Neutrophil (primary cell): ENCODE measurements at regions not wholly inside any gene's neighbourhood (a gene's known extent, or its start where the extent isn't known, plus 50 kb on each side); places are given as distances from the start of the nearest gene placed in this dataset.

Experiments used
- H3K27ac ChIP-seq: fragments of 200-600 bp; sonication (generic); 2 replicates; pipeline ENCODE4 v1.5.1; 2016; ENCODE audit warnings: mild to moderate bottlenecking, moderate library complexity
- H3K27me3 ChIP-seq: fragments of 200-600 bp; sonication (generic); 2 replicates; pipeline ENCODE4 v1.6.0; 2016; ENCODE audit warnings: mild to moderate bottlenecking
- H3K36me3 ChIP-seq: fragments of 200-600 bp; sonication (generic); 2 replicates; pipeline ENCODE4 v1.5.1; 2017
- H3K4me1 ChIP-seq, 2 experiments: fragments of 200-600 bp in 1 of 2; sonication (generic) in 1 of 2; 1 replicate in 1 of 2; 2 replicates in 1 of 2; pipeline versions ENCODE4 v1.5.1 to v1.6.1; 2013 to 2016; ENCODE audit warnings: low read depth in 1 of 2, low read length in 1 of 2, mild to moderate bottlenecking in 1 of 2, moderate library complexity in 1 of 2; ENCODE audit not compliant: control insufficient read depth in 1 of 2, insufficient read depth in 1 of 2
- H3K4me3 ChIP-seq, 2 experiments: fragments of 200-600 bp in 1 of 2; sonication (generic) in 1 of 2; 1 replicate in 1 of 2; 2 replicates in 1 of 2; pipeline ENCODE4 v1.5.1; 2013 to 2016; ENCODE audit warnings: low read depth in 1 of 2, low read length in 1 of 2, mild to moderate bottlenecking in 1 of 2, moderate library complexity in 1 of 2
- H3K9me3 ChIP-seq: fragments of 200-600 bp; sonication (generic); 2 replicates; pipeline ENCODE4 v1.5.1; 2016
- TF ChIP-seq, protein P1 (sequence below): fragments of 200-600 bp; sonication (generic); IDR thresholded peaks from 2 replicates; pipeline ENCODE4 v1.5.1; 2016; ENCODE audit warnings: antibody characterized with exemption

DNA sequence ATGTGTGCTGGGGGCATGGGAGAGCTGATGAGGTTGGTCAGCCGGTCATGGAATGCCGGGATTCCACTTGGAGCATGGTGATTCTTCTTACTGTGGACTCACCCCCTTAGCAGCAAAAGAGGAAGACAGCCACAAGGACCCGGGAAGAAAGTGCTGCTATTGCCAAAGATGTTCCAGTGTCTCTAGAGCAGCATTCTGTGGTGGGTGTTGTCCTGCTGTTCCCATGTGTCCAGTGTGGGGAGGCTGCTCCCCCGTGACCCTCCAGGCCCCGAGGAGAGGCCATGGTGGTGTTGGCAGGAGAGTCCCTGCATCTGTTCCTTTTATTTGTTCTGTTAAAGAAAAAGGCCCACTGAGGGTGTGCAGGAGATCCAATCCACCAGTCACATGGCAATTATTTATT is 499.4 kb downstream of the RPS24 start:
- H3K4me3 ChIP-seq: no peak overlapping the region
- H3K4me1 ChIP-seq: no peaks in the 10 kb centered on the region
- no peaks in the 10 kb centered on the region for H3K9me3 ChIP-seq
- H3K27me3 ChIP-seq: no peaks in the 10 kb centered on the region
- H3K27ac ChIP-seq: no peak overlapping the region
- TF ChIP-seq, protein P1, sequence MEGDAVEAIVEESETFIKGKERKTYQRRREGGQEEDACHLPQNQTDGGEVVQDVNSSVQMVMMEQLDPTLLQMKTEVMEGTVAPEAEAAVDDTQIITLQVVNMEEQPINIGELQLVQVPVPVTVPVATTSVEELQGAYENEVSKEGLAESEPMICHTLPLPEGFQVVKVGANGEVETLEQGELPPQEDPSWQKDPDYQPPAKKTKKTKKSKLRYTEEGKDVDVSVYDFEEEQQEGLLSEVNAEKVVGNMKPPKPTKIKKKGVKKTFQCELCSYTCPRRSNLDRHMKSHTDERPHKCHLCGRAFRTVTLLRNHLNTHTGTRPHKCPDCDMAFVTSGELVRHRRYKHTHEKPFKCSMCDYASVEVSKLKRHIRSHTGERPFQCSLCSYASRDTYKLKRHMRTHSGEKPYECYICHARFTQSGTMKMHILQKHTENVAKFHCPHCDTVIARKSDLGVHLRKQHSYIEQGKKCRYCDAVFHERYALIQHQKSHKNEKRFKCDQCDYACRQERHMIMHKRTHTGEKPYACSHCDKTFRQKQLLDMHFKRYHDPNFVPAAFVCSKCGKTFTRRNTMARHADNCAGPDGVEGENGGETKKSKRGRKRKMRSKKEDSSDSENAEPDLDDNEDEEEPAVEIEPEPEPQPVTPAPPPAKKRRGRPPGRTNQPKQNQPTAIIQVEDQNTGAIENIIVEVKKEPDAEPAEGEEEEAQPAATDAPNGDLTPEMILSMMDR: no peak
- H3K36me3 ChIP-seq: no peaks in the 10 kb centered on the region

DNA sequence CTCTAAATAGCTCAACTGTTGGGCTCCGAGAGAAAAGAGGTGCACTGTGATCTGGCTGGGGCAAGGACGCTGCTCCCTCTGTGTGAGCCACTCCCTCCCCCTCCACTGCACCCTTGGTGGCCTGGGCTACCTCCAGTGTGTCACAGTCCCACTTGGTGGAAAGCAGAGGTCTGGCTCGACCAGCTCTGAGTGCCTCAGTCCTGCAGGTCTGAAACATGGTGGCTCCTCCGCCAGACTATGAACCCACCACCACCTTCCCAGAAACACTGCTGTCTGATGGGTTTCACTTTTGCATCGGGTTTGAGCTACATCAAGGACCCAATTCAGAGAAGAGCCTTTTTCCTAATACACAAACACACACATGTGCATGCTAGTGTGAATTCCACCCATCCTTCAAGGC is 500.1 kb downstream of the RPS24 start:
- H3K4me3 ChIP-seq: no peak overlapping the region
- H3K4me1 ChIP-seq: no peaks in the 10 kb centered on the region
- H3K27me3 ChIP-seq: no peaks in the 10 kb centered on the region
- TF ChIP-seq, protein P1: no peak
- no peak overlapping the region for H3K27ac ChIP-seq
- no peaks in the 10 kb centered on the region for H3K36me3 ChIP-seq
- H3K9me3 ChIP-seq: no peaks in the 10 kb centered on the region

DNA sequence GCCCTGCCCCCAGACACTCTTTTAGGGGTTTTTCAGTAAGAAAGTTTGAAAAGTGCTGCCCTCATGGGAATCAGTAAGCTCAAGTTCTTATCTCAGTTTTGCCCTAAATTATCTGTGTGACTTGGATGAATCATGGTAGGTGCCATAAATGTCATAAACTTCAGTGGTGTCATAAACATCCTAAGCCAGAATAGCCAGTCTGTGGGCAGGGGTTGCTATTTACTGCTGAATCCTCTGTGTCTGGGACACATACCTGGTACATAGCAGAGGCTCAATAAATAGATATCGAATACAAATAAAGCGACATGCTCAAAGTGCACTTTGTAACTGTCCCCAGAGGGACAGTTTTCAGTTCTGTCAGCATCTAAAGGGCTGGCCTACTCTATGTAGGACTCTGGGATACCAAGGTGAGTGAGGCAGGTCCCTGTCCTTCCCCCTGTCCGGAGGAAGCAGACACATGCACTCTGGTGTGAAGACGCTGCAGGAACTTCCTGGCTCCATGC is 502.1 kb downstream of the RPS24 start:
- no peak overlapping the region for H3K4me3 ChIP-seq
- no peak overlapping the region for H3K27ac ChIP-seq
- no peaks in the 10 kb centered on the region for H3K36me3 ChIP-seq
- TF ChIP-seq, protein P1: no peak
- H3K9me3 ChIP-seq: no peaks in the 10 kb centered on the region
- H3K27me3 ChIP-seq: peaks cover 5% of the 10 kb centered on the region
- no peaks in the 10 kb centered on the region for H3K4me1 ChIP-seq

DNA sequence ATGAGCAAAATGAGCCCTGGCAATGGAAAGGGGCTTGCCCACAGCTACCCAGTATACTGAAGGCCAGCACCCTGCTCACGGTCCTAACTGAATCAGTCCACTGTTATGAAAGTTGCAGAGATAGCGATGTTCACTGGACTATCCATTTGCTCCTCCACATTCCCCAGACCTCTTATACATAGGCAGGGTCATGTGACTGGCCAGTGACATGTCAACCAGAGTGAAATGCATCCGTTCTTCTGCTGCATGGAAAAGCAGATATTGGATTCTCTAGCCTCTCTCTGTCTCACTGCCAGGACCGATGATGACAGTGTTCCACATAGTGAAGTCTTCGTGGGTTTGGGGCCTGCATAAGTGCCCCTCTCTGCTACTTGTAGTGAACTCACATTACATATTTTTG is 503.4 kb downstream of the RPS24 start:
- H3K36me3 ChIP-seq: no peaks in the 10 kb centered on the region
- TF ChIP-seq, protein P1: no peak
- H3K4me1 ChIP-seq: no peaks in the 10 kb centered on the region
- no peak overlapping the region for H3K27ac ChIP-seq
- no peak overlapping the region for H3K4me3 ChIP-seq
- no peaks in the 10 kb centered on the region for H3K9me3 ChIP-seq
- peaks cover 5% of the 10 kb centered on the region for H3K27me3 ChIP-seq

DNA sequence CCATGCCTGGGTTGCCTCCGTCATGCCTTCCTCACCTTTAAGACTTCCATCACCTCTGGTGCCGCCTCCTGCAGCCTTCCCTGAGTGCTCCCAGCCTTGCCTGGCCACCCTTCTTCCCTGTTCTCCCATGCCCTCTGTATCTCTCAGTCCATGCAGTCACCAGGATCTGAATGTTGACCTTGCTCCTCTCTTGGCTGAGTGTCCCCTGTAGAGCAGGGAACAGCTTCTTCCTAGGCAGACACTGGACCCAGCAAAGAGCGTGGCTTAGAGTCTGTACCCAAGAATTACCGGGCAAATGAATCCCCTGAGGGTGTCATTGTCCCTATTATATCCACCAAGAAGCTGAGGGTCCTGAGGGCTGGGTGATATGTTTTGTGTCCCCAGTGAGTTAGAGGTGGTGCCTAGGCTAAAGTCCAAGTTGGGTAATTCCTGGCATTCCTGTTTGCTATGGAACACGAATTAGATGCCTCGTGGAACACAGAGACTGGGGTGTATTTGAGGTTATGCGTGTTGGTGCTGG is 505.6 kb downstream of the RPS24 start:
- Histone ChIP-seq H3K27me3 (peaks cover 5% of the 10 kb centered on the region), H3K9me3 (no peaks in the 10 kb centered on the region), H3K27ac (no peak overlapping the region), H3K36me3 (no peaks in the 10 kb centered on the region), H3K4me1 (no peaks in the 10 kb centered on the region), H3K4me3 (no peak overlapping the region)
- TF ChIP-seq, protein P1: no peak
